Activated CD4-positive, alpha-beta T cell treated with anti-CD3 and anti-CD28 coated beads for 48 hours (primary cell): ENCODE measurements at regions not wholly inside any gene's neighbourhood (a gene's known extent, or its start where the extent isn't known, plus 50 kb on each side); places are given as distances from the start of the nearest gene placed in this dataset.

ENCODE experiments used
- DNase-seq: peaks from one replicate; pipeline ENCODE4 v3.0.0-alpha.2; 2020

- no peak for DNase-seq
These were observed 661.8 kb downstream of the MATN1 start for GRCh38 chr1:30061292-30062220.

DNA sequence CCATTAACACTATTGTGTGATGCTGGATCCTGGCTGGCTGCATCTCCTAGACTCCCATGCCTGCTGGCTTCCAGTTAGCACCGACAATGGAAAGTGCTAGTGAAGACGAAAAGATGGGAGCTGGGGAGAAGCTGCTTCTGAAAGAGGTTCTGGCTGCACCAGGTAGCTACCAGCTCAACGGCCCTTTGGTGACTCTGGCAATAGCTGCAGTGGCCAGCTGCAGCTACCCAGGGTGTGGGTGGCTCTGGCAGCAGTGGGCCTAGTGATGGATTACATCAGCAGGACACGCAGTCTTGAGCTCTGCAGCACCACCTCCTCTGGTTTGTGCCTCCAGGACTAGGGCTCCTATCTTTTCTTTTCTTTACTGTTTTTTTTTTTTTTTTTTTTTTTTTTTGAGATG, 662.6 kb downstream of the MATN1 start:
- DNase-seq = no peak

- no peak for DNase-seq
These were observed 664.4 kb downstream of the MATN1 start for GRCh38 chr1:30058970-30059369.

DNA sequence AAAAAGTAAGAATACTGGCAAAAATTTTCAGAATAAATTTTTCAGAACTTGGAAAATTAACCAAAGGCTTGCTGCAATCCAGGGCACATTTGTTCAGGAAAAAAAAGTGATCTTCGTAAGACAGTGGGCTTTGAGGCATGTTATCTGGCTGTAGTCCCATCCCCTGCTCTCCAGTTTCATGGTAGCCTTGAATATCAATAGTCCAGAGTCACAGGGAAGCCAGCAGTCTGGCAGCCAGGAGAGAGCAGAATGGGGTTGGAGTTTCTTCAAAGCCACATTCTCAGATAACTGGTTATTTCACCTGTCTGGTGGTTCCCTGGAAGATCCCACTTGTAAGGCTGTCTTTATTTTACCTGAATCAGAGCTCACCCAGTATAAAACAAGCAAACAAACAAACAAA, 669.3 kb downstream of the MATN1 start:
- no peak for DNase-seq

GRCh38 chr1:30052178-30052577, 671.2 kb downstream of the MATN1 start:
- no peak for DNase-seq

DNA sequence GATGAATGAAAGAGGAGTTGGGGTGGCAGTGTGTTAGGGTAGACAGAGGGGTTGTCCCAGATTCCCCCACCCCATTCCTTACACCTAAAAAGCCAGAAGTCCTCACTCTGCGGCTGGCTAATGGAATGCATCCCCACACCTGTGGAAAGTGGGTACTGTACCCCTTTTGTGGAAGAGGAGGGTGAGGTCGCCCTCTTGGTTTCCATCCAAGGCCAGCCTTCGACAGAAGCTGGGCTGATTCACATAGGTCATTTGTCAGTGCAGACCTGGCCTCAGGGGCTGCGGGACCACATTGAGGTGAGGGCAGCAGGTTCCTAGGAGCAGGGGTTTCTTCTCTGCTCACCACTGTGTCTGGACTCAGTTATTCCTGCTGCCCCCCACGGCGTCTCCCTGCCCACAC, 671.6 kb downstream of the MATN1 start:
- no peak for DNase-seq

- no peak for DNase-seq
These were observed 673.6 kb downstream of the MATN1 start for GRCh38 chr1:30049748-30050296.

- DNase-seq = no peak
These were observed 674.5 kb downstream of the MATN1 start for GRCh38 chr1:30048905-30049304.

GRCh38 chr1:30047576-30047975, 675.8 kb downstream of the MATN1 start:
- DNase-seq = no peak

DNA sequence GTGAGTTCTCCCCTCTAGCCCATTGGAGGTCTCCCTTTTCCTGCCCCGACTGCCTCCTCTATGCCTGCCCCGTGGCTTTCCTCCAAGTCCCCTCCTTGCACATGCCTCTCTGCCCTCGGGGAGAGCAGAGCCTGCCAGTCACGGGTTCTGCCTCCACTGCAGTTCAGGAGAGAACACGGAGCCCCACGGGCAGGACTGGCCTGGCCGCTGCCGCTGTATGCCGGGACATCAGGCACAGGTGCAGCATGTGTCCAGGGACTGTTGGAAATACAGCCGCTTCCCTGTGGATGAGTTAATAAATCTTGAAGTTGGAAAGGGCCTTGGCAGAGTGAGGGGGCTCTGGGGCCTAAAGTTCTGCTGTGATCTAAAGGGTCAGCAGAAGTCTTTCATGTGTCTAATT, 676.6 kb downstream of the MATN1 start:
- no peak for DNase-seq

GRCh38 chr1:30045304-30046090, 677.9 kb downstream of the MATN1 start:
- no peak for DNase-seq

DNA sequence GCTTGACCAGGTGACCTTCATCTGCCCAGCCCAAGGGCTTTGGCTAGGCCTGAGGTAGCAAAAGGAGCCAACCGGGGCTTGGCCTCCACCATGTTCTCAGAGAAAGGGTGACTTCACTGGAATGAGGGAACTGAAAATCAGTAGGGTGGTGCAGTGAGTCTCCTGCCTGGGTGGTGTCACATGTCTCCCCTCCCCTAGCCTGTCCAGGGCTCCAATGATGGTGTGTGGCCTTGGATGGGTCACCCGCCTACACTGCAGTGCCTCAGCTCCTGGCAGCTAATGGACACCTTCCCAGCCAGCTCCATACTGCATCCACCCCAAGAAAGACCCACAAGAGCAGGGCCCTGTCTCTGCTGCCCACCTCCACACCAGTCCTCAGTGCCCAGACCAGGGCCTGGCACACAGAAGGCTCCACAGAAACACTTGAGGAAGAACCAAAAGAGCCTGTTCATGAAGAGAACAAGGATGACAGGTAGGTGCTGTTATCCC, 678.7 kb downstream of the MATN1 start:
- DNase-seq = no peak

- no peak for DNase-seq
These were observed 679.5 kb downstream of the MATN1 start for GRCh38 chr1:30043731-30044408.

DNA sequence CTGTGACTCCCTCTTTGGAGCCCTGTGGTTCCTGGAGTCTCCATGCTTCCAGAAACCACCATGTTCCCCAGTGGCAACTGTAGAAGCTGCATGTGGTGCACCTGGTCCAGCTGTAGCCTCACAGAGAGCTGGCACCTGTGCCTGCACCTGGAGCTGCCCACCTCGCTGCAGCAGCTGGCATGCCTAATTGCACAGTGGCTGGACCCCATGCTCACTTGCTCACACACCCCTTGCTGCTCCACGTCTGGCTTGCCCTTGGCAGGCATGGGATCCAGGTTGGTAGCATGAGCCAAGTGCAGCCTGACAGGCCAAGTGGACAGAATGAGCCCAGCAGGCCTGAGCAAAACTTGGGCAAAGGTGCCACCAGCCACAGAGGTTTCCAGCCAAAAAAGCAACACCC, 680.1 kb downstream of the MATN1 start:
- DNase-seq = no peak

- no peak for DNase-seq
These were observed 680.8 kb downstream of the MATN1 start for GRCh38 chr1:30042438-30043147.

DNA sequence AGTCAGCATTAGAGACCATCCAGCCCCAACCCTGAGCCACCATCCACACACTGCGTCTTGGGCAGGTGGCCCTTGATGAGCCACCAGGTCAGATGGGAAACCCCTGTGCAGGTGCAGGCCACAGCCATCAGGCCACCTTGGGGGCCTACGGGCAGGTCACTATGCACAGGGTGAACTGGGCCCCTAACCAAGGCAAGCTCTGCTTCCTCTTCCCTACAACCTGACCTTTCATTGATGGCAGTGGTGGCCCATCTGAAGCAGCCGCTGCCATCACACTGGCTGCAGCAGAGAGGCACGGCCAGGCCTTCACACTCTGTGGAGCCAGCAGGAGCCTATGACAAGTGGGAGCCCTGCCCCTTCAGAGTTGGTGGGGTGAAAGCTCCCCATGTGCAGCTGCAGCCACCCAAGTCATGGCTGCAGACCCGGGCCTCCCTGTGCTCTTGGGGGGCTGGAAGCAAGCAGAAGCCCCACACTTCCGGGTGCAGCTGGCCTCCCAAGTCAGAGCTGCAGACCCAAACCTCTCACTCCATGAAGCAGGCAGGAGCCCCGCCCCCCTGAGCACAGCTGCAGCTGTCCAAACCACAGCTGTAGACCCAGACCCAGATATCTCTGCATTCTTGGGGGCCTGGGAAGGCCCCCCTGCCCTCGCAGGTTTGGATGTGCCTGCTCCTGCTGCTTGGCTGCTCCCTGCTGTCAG, 681.5 kb downstream of the MATN1 start:
- no peak for DNase-seq

- DNase-seq = no peak
These were observed 683.0 kb downstream of the MATN1 start for GRCh38 chr1:30040081-30041019.

DNA sequence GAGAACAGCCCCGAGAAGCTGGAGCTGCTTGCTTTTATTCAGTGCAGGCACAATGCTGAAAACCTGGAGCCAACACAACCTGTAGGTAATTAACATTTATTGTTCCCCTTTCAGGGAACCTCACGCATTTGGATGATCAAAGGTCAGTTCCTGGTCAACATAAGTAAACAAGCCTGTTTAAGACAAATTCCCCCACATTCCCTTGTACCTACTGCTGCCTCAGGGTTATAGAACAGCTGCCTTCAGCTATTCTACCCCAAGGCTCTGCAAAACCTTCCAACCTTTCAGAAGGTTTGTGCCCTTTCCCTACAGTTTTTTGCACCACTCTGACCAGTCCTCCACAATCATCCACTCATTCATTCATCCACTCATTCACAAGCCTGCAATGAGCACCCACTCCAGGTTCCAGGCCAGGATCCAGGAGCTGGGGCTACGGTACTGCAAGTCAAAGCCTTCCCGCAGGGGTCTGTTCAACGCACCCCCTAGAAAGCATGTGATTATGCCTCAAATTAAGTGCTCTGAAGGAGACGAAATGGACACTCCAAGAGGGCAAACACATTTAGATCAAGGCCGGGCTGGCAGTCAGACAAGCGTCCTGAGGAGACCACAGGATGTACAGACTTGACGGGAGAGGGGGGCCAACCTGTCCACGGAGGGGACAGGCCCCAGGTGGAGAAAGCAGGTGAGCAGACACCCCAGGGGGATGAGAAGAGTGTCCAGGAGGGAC, 683.9 kb downstream of the MATN1 start:
- DNase-seq = no peak

DNA sequence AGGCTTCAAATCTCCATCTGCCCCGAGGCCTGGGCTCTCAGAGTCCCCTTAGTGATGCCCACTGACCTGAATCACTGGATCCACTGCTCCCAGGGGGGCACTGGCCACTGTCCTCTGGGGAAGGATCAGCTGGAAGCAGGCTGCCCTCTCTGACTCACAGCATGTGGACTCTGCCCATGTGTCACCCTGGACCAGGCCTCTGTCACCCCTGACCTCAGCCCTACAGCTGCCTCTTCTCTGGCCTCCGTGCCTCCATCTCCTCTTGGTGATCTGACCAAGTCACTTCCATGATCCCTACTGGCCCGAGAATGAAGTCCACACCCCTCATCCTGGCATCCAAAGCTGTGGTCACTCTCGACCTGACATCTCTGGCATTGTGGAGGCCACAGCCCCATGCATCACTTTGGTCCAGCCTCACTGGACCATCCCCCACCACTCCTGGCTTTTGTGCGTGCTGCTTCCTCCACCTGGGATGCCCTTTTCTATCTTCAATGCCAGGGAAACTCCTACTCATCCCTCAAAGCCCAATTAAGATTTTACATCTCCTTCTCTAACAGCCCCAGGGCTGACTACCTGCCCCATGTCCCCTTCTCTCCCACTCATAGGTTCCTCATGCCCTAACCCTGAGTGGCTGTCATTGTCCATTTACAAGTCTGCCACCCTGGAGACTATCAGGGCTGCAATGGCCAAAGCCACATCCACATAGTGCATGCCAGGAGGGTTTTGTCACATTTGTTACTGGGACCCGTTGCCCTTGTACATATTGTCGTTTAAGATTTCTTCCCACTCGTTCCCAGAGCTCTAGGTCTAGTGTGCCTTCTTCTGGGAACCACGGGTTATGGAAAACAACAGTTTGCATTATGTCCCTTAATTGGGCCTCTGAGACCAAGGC, 685.0 kb downstream of the MATN1 start:
- no peak for DNase-seq
